C4-2B (cell line): ENCODE measurements at regions not wholly inside any gene's neighbourhood (a gene's known extent, or its start where the extent isn't known, plus 50 kb on each side); places are given as distances from the start of the nearest gene placed in this dataset.
A peak's percentile ranks its signal among the peaks of the same experiment; 100 is the strongest.

Experiments
- H3K27ac ChIP-seq: fragments of 450-650 bp; 2 replicates; pipeline ENCODE4 v1.5.1; 2017
- CTCF ChIP-seq: fragments of 450-650 bp; conservative IDR thresholded peaks from 2 replicates; pipeline ENCODE4 v1.5.1; 2017; ENCODE audit warnings: mild to moderate bottlenecking
- ZFX ChIP-seq: fragments of 450-650 bp; IDR thresholded peaks from 2 replicates; pipeline ENCODE4 v1.6.1; 2017

GRCh38 chr11:71197096-71197495 is 55.3 kb downstream of the SHANK2 start:
- no peak overlapping the region for H3K27ac ChIP-seq
- TF ChIP-seq ZFX (no peak), CTCF (no peak)

- no peak overlapping the region for H3K27ac ChIP-seq
- TF ChIP-seq CTCF (no peak), ZFX (no peak)
Observed at GRCh38 chr11:71194710-71195109, 57.7 kb downstream of the SHANK2 start.

GRCh38 chr11:71193431-71193830 is 58.9 kb downstream of the SHANK2 start:
- no peak for TF ChIP-seq CTCF
- no peak for TF ChIP-seq ZFX
- peak overlapping the region; percentile 70 for H3K27ac ChIP-seq

GRCh38 chr11:71192629-71193028 is 59.7 kb downstream of the SHANK2 start:
- TF ChIP-seq ZFX: no peak
- TF ChIP-seq CTCF: no peak

GRCh38 chr11:71191201-71191600 is 61.2 kb downstream of the SHANK2 start:
- H3K27ac ChIP-seq: no peak overlapping the region
- no peak for TF ChIP-seq ZFX
- no peak for TF ChIP-seq CTCF

More at GRCh38 chr11:71192629-71193028, 59.7 kb downstream of the SHANK2 start:
- H3K27ac ChIP-seq: peak overlapping the region; percentile 70

GRCh38 chr11:71190551-71190950 is 61.8 kb downstream of the SHANK2 start:
- TF ChIP-seq ZFX: no peak
- TF ChIP-seq CTCF: no peak
- no peak overlapping the region for H3K27ac ChIP-seq

- no peak for TF ChIP-seq CTCF
- no peak for TF ChIP-seq ZFX
- H3K27ac ChIP-seq: no peak overlapping the region
Observed at GRCh38 chr11:71189768-71190315, 62.5 kb downstream of the SHANK2 start.
